SK-N-SH (cell line): ENCODE measurements at regions not wholly inside any gene's neighbourhood (a gene's known extent, or its start where the extent isn't known, plus 50 kb on each side); places are given as distances from the start of the nearest gene placed in this dataset.

Experiments used
- MEF2A ChIP-seq: IDR thresholded peaks from 2 replicates; pipeline ENCODE4 v1.4.0; 2012; ENCODE audit warnings: low read depth, borderline replicate concordance
- TAF1 ChIP-seq: IDR thresholded peaks from 2 replicates; pipeline ENCODE4 v1.6.1; 2012; ENCODE audit warnings: low read depth, mild to moderate bottlenecking, low read length, moderate library complexity, borderline replicate concordance

- TF ChIP-seq MEF2A (no peak), TAF1 (no peak)
These were observed 820.1 kb upstream of the EPHA6 start for GRCh38 chr3:95994338-95994737.
